ENCODE measurements at regions not wholly inside any gene's neighbourhood (a gene's known extent, or its start where the extent isn't known, plus 50 kb on each side); places are given as distances from the start of the nearest gene placed in this dataset.
"Not testable (repeated sequence)": the region's sequence is repeated elsewhere in the genome, so short reads cannot be mapped to it uniquely, and the experiment has no call there.

- TF ChIP-seq CTCF (IDR thresholded peaks at IDR 0.05; ENCODE audit: control insufficient read depth, extremely low read depth, insufficient read depth): no peak
- no peak for DNase-seq (ENCODE audit: low read depth)
- no peak overlapping the region for H3K4me3 ChIP-seq (ENCODE audit: low read depth, low read length)
Observed at GRCh38 chr2:142813830-142814829, 63.3 kb upstream of the KYNU start.

- H3K4me3 ChIP-seq (ENCODE audit: low read depth, low read length); DNase-seq (ENCODE audit: low read depth): not testable (repeated sequence)
Observed at GRCh38 chr2:142811644-142812043, 65.8 kb upstream of the KYNU start.

GRCh38 chr2:142805244-142805643 lies 72.2 kb upstream of the KYNU start:
- no peak for TF ChIP-seq CTCF (IDR thresholded peaks at IDR 0.05; ENCODE audit: control insufficient read depth, extremely low read depth, insufficient read depth)

GRCh38 chr2:142803158-142803557 lies 74.3 kb upstream of the KYNU start:
- H3K4me3 ChIP-seq (ENCODE audit: low read depth, low read length): no peak overlapping the region
- TF ChIP-seq CTCF (IDR thresholded peaks at IDR 0.05; ENCODE audit: control insufficient read depth, extremely low read depth, insufficient read depth): no peak
- no peak for DNase-seq (ENCODE audit: low read depth)

More at GRCh38 chr2:142805244-142805643, 72.2 kb upstream of the KYNU start:
- no peak for DNase-seq (ENCODE audit: low read depth)
- H3K4me3 ChIP-seq (ENCODE audit: low read depth, low read length): no peak overlapping the region

GRCh38 chr2:142796588-142796987 lies 80.9 kb upstream of the KYNU start:
- H3K4me3 ChIP-seq (ENCODE audit: low read depth, low read length): no peak overlapping the region
- no peak for TF ChIP-seq CTCF (IDR thresholded peaks at IDR 0.05; ENCODE audit: control insufficient read depth, extremely low read depth, insufficient read depth)
- no peak for DNase-seq (ENCODE audit: low read depth)

GRCh38 chr2:142796161-142796560 lies 81.3 kb upstream of the KYNU start:
- H3K4me3 ChIP-seq (ENCODE audit: low read depth, low read length): no peak overlapping the region
- peak; percentile 34 for TF ChIP-seq CTCF (IDR thresholded peaks at IDR 0.05; ENCODE audit: control insufficient read depth, extremely low read depth, insufficient read depth)
- no peak for DNase-seq (ENCODE audit: low read depth)

- no peak overlapping the region for H3K4me3 ChIP-seq (ENCODE audit: low read depth, low read length)
- DNase-seq (ENCODE audit: low read depth): no peak
- no peak for TF ChIP-seq CTCF (IDR thresholded peaks at IDR 0.05; ENCODE audit: control insufficient read depth, extremely low read depth, insufficient read depth)
Observed at GRCh38 chr2:142794850-142795249, 82.6 kb upstream of the KYNU start.

- H3K4me3 ChIP-seq (ENCODE audit: low read depth, low read length); DNase-seq (ENCODE audit: low read depth): not testable (repeated sequence)
Observed at GRCh38 chr2:142792328-142792727, 85.1 kb upstream of the KYNU start.

All from LNCaP clone FGC (cell line).